ENCODE measurements at regions not wholly inside any gene's neighbourhood (a gene's known extent, or its start where the extent isn't known, plus 50 kb on each side); places are given as distances from the start of the nearest gene placed in this dataset.

- DNase-seq: no peak
- H3K27ac ChIP-seq: no peak overlapping the region
- no peaks in the 10 kb centered on the region for H3K27me3 ChIP-seq
- no peak overlapping the region for H3K4me3 ChIP-seq
- H3K4me1 ChIP-seq: no peaks in the 10 kb centered on the region
- H3K36me3 ChIP-seq: no peaks in the 10 kb centered on the region
- H3K9me3 ChIP-seq (replicated peaks): no peaks in the 10 kb centered on the region
Observed at GRCh38 chr11:116640641-116641402, 132.0 kb downstream of the BUD13 start.

GRCh38 chr11:116638463-116638862 lies 134.3 kb downstream of the BUD13 start:
- Histone ChIP-seq H3K9me3 (replicated peaks) (no peaks in the 10 kb centered on the region), H3K27me3 (no peaks in the 10 kb centered on the region), H3K36me3 (no peaks in the 10 kb centered on the region), H3K4me3 (no peak overlapping the region), H3K4me1 (no peaks in the 10 kb centered on the region), H3K27ac (no peak overlapping the region)
- no peak for DNase-seq

DNA sequence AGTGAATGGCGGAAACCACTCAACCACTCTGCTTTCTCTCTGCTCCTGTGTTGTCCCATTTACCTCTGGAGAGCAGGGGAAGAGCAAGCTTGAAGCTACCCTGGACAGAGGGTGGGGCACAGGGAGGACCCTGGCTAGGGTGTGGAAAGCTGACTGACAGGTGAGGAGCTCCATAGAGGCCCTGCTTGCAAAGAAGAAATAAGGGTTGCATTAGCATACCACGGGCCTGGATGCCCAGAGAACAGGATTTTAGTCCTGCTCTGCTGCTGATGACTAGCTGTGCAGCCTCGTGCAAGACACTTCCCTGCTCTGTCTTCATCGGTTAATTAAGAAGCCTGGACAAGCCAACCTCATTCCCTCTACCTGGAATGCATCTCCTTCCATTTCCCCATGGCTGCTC lies 135.0 kb downstream of the BUD13 start:
- Histone ChIP-seq H3K27me3 (no peaks in the 10 kb centered on the region), H3K27ac (no peak overlapping the region), H3K36me3 (no peaks in the 10 kb centered on the region), H3K4me3 (no peak overlapping the region), H3K4me1 (no peaks in the 10 kb centered on the region), H3K9me3 (replicated peaks) (no peaks in the 10 kb centered on the region)
- no peak for DNase-seq

DNA sequence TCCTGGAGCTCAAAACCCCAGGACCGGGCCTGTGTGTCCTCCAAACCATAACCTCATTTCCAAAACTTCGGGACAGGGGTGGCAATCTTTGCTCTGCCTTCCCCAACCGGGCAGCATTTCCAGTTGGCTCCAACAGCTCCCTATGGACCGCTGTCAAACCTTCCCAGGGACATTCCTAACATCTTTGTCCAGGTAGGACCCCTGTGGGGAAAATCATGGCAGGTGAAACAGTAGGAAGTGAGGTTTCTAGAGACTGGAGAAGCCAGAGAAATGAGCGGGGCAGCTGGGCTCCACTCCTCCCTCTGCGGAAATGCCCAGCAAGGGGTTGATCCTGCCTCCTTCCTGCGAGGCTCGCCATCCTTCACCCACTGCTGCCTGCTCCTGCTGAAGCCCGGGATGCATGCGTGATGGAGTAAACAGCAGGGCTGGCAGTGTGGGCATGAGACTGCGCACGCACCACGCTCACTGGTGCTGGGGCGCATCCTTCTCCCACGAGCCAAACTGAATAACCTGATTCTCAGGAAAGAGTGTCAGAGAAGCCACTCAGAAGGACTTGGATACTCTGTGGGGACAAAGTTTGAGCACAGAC lies 136.4 kb downstream of the BUD13 start:
- Histone ChIP-seq H3K9me3 (replicated peaks) (no peaks in the 10 kb centered on the region), H3K27me3 (no peaks in the 10 kb centered on the region), H3K27ac (no peak overlapping the region), H3K36me3 (no peaks in the 10 kb centered on the region), H3K4me3 (no peak overlapping the region), H3K4me1 (no peaks in the 10 kb centered on the region)
- DNase-seq: no peak

DNA sequence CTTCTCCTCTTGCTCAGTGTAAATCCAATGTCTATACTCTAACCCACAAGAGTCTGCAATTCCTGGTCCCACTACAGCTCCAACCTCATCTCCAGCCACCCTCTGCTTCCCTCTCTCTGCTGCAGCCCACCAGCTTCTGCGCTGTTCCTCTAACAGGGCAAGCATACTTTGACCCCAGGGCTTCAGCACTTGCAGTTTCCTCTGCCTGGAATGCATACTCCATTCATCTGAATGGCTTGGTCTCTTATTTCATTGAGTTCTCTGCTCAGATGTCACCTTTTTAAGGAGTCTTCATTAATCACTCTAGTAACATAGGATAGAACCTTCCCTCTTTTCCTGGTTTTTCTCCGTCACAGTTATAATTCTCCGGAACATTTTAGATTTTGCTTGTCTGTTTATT lies 141.6 kb downstream of the BUD13 start:
- Histone ChIP-seq H3K9me3 (replicated peaks) (no peaks in the 10 kb centered on the region), H3K27me3 (no peaks in the 10 kb centered on the region)

GRCh38 chr11:116618461-116618860 lies 154.3 kb downstream of the BUD13 start:
- Histone ChIP-seq H3K27me3 (no peaks in the 10 kb centered on the region), H3K4me1 (no peaks in the 10 kb centered on the region), H3K4me3 (no peak overlapping the region), H3K9me3 (replicated peaks) (no peaks in the 10 kb centered on the region), H3K36me3 (no peaks in the 10 kb centered on the region), H3K27ac (no peak overlapping the region)
- DNase-seq: no peak

More for the DNA sequence above, 141.6 kb downstream of the BUD13 start:
- H3K4me1 ChIP-seq: no peaks in the 10 kb centered on the region
- H3K27ac ChIP-seq: no peak overlapping the region
- H3K36me3 ChIP-seq: no peaks in the 10 kb centered on the region
- no peak for DNase-seq
- H3K4me3 ChIP-seq: no peak overlapping the region

DNA sequence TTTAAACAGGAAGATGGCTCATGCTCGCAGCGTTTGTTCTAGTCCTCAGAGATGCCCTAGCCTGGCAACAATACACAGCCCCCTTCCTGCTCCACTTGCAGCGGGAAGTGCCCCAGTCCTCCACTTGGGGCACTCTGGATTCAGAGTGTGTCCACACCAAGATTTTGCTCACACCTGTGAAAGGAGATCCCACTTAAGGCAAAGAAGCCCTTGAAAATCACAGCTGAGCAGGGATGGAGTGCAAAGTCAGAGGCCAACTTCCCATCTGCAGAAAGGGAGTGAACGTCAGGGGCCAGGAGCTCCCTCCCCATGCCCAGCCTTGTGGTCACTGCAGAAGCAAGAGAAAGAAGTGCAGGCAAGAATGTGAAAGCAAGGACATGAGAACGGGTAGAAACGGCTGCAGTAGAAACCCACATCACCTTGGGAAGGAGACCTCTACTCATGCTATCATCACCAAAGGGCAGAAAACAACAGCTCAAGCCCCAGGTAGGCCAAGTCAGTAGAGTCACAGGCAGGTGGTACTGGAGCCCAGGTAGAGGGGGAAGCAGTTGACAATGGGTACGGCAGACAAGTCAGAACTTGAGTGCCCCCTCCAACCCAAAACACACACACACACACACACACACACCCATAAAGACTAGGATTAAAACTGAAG lies 157.4 kb downstream of the BUD13 start:
- Histone ChIP-seq H3K36me3 (no peaks in the 10 kb centered on the region), H3K9me3 (replicated peaks) (no peaks in the 10 kb centered on the region), H3K27me3 (no peaks in the 10 kb centered on the region), H3K4me1 (no peaks in the 10 kb centered on the region), H3K4me3 (no peak overlapping the region), H3K27ac (no peak overlapping the region)
- DNase-seq: no peak

DNA sequence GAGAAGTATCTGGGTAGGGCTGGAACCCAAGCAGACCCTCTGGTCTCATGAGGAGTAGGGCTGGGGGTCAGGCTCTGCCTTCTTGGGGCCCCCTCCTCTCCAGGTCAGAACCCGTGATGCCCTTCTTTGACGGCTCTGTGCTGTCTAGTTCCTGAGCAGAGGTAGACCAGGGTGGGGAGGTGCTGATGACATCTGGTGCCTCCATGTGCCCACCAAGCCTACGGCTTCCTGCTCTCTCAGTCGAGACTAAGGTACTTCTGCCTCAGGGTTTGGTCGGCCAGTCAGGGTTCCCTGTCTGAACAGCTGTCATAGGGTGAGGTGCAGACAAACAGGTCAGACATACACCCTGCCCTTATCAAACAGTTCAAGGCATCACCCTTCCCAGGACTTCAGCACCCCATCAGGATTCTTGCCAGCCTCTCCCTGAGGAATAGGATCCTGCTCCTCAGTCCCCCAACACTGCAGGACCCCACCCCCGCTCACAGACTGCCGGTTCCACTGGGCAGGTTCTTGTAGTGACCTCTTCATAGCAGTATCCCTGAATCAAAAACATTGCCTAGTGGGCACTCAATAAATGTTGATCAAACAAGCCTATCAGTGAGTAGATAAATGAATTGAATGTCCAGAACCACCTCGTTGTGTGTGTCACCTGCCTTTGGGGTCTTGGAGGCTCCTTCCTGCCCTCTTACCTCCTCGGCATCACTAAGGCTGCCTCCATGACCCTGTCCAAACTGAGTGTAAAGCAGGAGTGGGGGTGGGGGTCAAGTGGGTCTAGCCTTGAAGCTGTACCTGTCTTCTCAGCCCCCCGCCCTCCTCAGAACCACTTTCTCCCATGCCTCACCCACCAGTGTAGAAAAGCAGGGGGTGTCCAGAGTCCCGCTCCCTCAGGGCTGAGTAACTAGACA lies 158.2 kb downstream of the BUD13 start:
- DNase-seq: no peak
- Histone ChIP-seq H3K4me1 (no peaks in the 10 kb centered on the region), H3K9me3 (replicated peaks) (no peaks in the 10 kb centered on the region), H3K27me3 (no peaks in the 10 kb centered on the region), H3K4me3 (no peak overlapping the region), H3K36me3 (no peaks in the 10 kb centered on the region), H3K27ac (no peak overlapping the region)

- Histone ChIP-seq H3K27me3 (no peaks in the 10 kb centered on the region), H3K27ac (no peak overlapping the region), H3K36me3 (no peaks in the 10 kb centered on the region), H3K4me3 (no peak overlapping the region), H3K9me3 (replicated peaks) (no peaks in the 10 kb centered on the region), H3K4me1 (no peaks in the 10 kb centered on the region)
- DNase-seq: no peak
Observed at GRCh38 chr11:116613206-116613875, 159.4 kb downstream of the BUD13 start.

DNA sequence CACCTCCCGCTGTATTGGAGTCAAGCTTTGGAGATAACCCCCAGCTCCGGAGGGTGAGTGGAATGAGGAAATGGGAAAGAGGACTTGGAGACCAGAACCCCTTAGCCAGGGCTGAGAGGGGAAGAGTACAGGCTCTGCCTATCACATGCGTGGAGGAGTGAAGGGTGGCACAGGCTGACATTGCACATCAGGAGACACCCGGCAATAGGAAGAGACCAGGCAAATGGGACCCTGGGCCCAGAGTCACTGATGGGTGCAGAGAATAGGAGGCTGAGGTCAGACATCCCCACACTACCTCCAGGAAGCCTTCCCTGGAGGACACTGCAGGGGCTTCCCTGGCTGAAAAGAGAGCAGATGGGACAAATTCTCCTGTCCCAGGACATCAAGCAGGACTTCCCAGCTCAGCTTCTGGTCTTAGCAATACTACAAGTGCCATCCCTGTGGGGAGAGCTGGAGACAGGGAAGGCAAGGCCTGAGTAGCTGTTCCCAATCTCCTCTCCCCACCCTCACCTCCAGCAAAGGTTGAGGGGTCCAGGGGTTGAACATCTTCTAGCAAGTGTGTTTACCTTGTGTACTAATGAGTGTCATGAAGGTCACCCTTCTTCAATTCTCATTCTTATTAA lies 160.7 kb downstream of the BUD13 start:
- Histone ChIP-seq H3K36me3 (no peaks in the 10 kb centered on the region), H3K4me3 (no peak overlapping the region), H3K27me3 (no peaks in the 10 kb centered on the region), H3K27ac (no peak overlapping the region), H3K4me1 (no peaks in the 10 kb centered on the region), H3K9me3 (replicated peaks) (no peaks in the 10 kb centered on the region)
- DNase-seq: no peak

- Histone ChIP-seq H3K36me3 (no peaks in the 10 kb centered on the region), H3K27me3 (no peaks in the 10 kb centered on the region), H3K9me3 (replicated peaks) (no peaks in the 10 kb centered on the region), H3K27ac (no peak overlapping the region), H3K4me3 (no peak overlapping the region), H3K4me1 (no peaks in the 10 kb centered on the region)
- no peak for DNase-seq
Observed at GRCh38 chr11:116610190-116610589, 162.6 kb downstream of the BUD13 start.

- Histone ChIP-seq H3K27ac (no peak overlapping the region), H3K9me3 (replicated peaks) (no peaks in the 10 kb centered on the region), H3K4me3 (no peak overlapping the region), H3K36me3 (no peaks in the 10 kb centered on the region), H3K4me1 (no peaks in the 10 kb centered on the region), H3K27me3 (no peaks in the 10 kb centered on the region)
- DNase-seq: no peak
Observed at GRCh38 chr11:116607027-116607426, 165.8 kb downstream of the BUD13 start.

GRCh38 chr11:116605543-116606459 lies 167.0 kb downstream of the BUD13 start:
- Histone ChIP-seq H3K27ac (no peak overlapping the region), H3K9me3 (replicated peaks) (no peaks in the 10 kb centered on the region), H3K4me1 (no peaks in the 10 kb centered on the region), H3K27me3 (no peaks in the 10 kb centered on the region), H3K4me3 (no peak overlapping the region), H3K36me3 (no peaks in the 10 kb centered on the region)
- peak; percentile 44 to 57 for DNase-seq

Measured in SJCRH30 (cell line).